Uterus (tissue), 3 donors: ENCODE measurements at regions not wholly inside any gene's neighbourhood (a gene's known extent, or its start where the extent isn't known, plus 50 kb on each side); places are given as distances from the start of the nearest gene placed in this dataset.

Experiments used
- DNase-seq, 2 donors: peaks; one replicate each; pipeline ENCODE4 v3.0.0-alpha.2; 2019 to 2020
- H3K27ac ChIP-seq, 2 donors: fragments of 200-600 bp; sonication (generic); 1 replicate in 1 of 2; 2 replicates in 1 of 2; pipeline ENCODE4 v1.5.1; 2016 to 2018
- H3K27me3 ChIP-seq, 2 donors: fragments of 200-600 bp; sonication (generic); one replicate each; pipeline ENCODE4 v1.5.1; 2018 to 2019; ENCODE audit warnings: control low read depth in 1 of 2
- H3K36me3 ChIP-seq, 2 donors: fragments of 200-600 bp; sonication (generic); one replicate each; pipeline ENCODE4 v1.5.1; 2019; ENCODE audit warnings: control low read depth in 1 of 2
- H3K4me1 ChIP-seq, 2 donors: fragments of 200-600 bp; sonication (generic); one replicate each; pipeline ENCODE4 v1.5.1; 2018 to 2019; ENCODE audit warnings: control low read depth in 1 of 2
- H3K4me3 ChIP-seq, 2 donors: fragments of 200-600 bp; sonication (generic); 1 replicate in 1 of 2; 2 replicates in 1 of 2; pipeline ENCODE4 v1.5.1; 2018 to 2019; ENCODE audit warnings: mild to moderate bottlenecking in 1 of 2
- H3K9me3 ChIP-seq, 2 donors: fragments of 200-600 bp; sonication (generic); one replicate each; pipeline ENCODE4 v1.5.1; 2019; ENCODE audit warnings: control low read depth in 1 of 2
- POLR2A ChIP-seq, 2 donors: fragments of 450-650 bp; IDR thresholded peaks; one replicate each; pipeline ENCODE4 v1.6.1; 2016; ENCODE audit warnings: antibody characterized with exemption in 2 of 2, mild to moderate bottlenecking in 1 of 2, moderate library complexity in 1 of 2
- intact Hi-C: fragments of 100-400 bp; cut with DNase I; formaldehyde crosslinking; loops from one replicate; pipeline ENCODE4 v1.15.1; 2023; ENCODE audit warnings: low total_unique reads
- TF ChIP-seq, protein P1 (sequence below), 4 experiments: fragments of 200-600 bp in 2 of 4; fragments of 450-650 bp in 2 of 4; sonication (generic) in 2 of 4; IDR thresholded peaks; one replicate each; pipeline ENCODE4 v1.5.1; 2016 to 2019; ENCODE audit warnings: antibody characterized with exemption in 4 of 4, mild to moderate bottlenecking in 2 of 4, moderate library complexity in 1 of 4
- donor health status: DM: yes; HTN: yes; CAD: no.

DNA sequence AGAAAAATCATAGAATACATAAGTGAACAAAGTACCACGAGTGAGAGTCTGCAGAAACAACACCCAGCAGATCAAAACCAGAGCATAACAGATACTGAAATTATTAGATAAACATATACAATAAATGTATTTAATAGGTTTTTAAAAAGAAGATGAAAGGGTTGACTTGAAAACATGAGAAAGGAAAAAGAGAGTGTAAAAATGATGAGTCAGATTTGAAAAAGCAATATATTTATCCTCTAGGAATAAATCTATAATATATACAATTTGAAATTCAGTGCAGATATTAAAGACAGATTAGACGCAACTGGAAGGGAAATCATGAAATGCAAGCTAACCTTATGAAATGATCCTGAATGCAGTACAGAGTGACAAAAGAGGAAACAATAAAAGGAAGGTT lies 170.2 kb upstream of the RUNX1 start:
- Histone ChIP-seq H3K36me3 (no peaks in the 10 kb centered on the region), H3K4me3 (no peak overlapping the region), H3K27me3 (no peaks in the 10 kb centered on the region), H3K9me3 (no peaks in the 10 kb centered on the region), H3K4me1 (no peaks in the 10 kb centered on the region), H3K27ac (no peak overlapping the region)
- intact Hi-C loops, result no loop called here
- TF ChIP-seq POLR2A (IDR thresholded peaks at IDR 0.05), result no peak
- DNase-seq, result no peak

DNA sequence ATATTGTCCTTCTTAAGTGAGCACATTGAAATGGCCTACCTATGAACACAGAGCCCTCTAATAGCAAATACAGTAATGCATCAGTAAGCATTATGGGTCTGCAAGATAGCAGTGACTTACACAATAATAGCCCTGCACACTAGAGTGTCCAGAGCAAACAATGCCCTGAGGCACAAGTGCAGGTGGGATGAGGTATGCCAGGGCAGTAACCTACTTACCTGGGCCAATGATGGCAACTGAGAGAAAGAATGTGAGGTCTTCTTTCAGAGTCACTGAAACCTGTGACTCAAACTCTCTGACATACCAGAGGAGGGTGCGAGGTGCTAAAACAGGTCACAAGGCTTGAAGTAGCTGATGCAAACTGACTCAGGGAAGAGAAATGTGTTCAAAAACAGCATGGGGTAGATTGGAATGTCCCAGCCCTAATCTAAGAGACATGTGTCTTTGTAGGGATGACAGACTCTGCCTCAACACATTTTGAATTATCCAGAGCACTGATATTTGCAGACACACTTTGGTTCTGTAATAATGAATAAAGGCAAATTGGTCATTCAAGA lies 168.5 kb upstream of the RUNX1 start:
- Histone ChIP-seq H3K27me3 (no peaks in the 10 kb centered on the region), H3K27ac (no peak overlapping the region), H3K9me3 (no peaks in the 10 kb centered on the region), H3K4me1 (no peaks in the 10 kb centered on the region), H3K36me3 (no peaks in the 10 kb centered on the region), H3K4me3 (no peak overlapping the region)
- TF ChIP-seq, protein P1, sequence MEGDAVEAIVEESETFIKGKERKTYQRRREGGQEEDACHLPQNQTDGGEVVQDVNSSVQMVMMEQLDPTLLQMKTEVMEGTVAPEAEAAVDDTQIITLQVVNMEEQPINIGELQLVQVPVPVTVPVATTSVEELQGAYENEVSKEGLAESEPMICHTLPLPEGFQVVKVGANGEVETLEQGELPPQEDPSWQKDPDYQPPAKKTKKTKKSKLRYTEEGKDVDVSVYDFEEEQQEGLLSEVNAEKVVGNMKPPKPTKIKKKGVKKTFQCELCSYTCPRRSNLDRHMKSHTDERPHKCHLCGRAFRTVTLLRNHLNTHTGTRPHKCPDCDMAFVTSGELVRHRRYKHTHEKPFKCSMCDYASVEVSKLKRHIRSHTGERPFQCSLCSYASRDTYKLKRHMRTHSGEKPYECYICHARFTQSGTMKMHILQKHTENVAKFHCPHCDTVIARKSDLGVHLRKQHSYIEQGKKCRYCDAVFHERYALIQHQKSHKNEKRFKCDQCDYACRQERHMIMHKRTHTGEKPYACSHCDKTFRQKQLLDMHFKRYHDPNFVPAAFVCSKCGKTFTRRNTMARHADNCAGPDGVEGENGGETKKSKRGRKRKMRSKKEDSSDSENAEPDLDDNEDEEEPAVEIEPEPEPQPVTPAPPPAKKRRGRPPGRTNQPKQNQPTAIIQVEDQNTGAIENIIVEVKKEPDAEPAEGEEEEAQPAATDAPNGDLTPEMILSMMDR (IDR thresholded peaks at IDR 0.05), result no peak
- TF ChIP-seq POLR2A (IDR thresholded peaks at IDR 0.05), result no peak
- intact Hi-C loops, result no loop called here
- DNase-seq, result no peak

DNA sequence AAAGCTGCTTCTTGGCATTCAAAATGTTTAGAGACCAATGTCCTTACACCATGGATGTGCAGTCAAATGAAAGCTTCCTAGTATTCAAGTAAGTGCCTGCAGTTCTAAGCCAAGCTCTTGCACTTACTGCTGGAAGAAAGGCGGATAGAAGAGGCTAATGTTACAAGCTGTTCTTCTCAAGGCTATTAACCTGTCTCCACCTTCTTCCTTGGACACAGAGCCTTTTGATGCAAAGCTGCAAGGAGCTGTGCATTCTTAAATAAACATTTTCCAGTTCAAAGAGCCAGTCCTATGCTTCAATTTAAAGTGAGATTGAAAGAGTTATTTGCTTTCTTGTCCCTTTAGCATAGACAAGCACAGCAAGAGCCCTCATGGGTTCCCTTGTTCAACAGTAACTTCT lies 167.9 kb upstream of the RUNX1 start:
- no peak overlapping the region for H3K27ac ChIP-seq
- intact Hi-C loops, result no loop called here
- H3K4me1 ChIP-seq, result no peaks in the 10 kb centered on the region
- no peaks in the 10 kb centered on the region for H3K27me3 ChIP-seq
- no peaks in the 10 kb centered on the region for H3K9me3 ChIP-seq
- no peak overlapping the region for H3K4me3 ChIP-seq
- DNase-seq, result no peak
- TF ChIP-seq POLR2A (IDR thresholded peaks at IDR 0.05), result no peak
- TF ChIP-seq, protein P1 (IDR thresholded peaks at IDR 0.05), result no peak
- no peaks in the 10 kb centered on the region for H3K36me3 ChIP-seq

DNA sequence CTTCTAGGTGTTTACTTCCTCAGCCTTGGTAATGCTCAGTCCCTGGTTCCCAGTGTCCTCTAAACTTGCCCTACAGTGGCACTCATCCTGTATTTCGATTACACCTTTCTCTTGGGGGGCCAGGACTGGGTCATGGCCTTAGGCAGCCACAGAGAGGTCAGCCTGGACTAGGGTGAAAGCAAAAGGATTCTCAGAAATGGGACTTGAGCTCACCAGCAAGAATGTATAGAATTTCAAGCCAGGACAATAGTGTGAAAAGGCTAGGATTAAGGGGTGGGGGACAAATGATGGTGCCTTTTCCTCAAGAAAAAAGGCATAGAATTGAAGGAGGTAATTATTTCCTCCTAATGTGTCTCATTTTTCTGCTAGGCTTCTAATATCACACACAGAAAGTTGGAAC lies 166.8 kb upstream of the RUNX1 start:
- Histone ChIP-seq H3K4me1 (no peaks in the 10 kb centered on the region), H3K36me3 (no peaks in the 10 kb centered on the region), H3K27ac (no peak overlapping the region), H3K27me3 (no peaks in the 10 kb centered on the region), H3K4me3 (no peak overlapping the region), H3K9me3 (no peaks in the 10 kb centered on the region)
- no peak for DNase-seq
- TF ChIP-seq, protein P1 (IDR thresholded peaks at IDR 0.05), result no peak
- TF ChIP-seq POLR2A (IDR thresholded peaks at IDR 0.05), result no peak
- intact Hi-C loops, result no loop called here

DNA sequence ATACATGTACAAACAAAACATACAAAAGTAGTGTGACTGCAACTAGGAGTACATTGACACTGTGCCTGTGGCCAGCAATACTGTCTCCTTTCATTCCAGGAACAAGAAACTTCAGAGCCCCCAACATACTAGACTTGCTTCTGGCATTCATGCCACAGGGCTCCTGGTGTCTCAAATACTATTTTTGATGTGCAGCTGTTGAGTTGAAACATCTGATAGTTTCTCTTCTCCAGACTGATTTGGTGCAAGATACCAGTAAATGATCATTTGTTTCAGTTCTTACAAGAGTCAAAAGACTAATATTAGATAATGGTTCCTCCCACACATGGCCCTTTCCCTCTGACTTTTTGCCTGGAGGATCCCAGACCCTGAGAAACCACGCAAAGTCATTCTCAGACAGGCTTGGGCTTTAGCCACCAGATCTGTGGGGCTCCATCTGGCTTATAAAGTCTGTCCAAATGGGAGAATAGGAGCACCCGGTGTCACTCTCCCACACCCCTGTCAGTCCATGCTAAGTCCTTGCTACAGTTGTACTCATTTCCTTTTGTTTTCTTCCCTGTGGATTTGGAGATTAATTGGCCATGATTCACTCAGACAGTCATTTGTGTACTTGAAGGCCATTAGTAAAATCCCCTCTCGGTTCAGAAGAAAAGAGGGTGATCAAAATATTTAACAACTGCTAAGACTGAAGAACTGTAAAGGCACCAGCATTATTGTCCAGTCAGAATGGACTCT lies 163.5 kb upstream of the RUNX1 start:
- intact Hi-C loops, result no loop called here
- TF ChIP-seq, protein P1 (IDR thresholded peaks at IDR 0.05), result no peak
- TF ChIP-seq POLR2A (IDR thresholded peaks at IDR 0.05), result no peak
- no peak overlapping the region for H3K27ac ChIP-seq

More for the DNA sequence above, 163.5 kb upstream of the RUNX1 start:
- Histone ChIP-seq H3K27me3 (no peaks in the 10 kb centered on the region), H3K36me3 (no peaks in the 10 kb centered on the region), H3K4me1 (no peaks in the 10 kb centered on the region), H3K4me3 (no peak overlapping the region), H3K9me3 (no peaks in the 10 kb centered on the region)
- DNase-seq, result no peak
